Amniotic stem cell (primary cell): ENCODE measurements at regions not wholly inside any gene's neighbourhood (a gene's known extent, or its start where the extent isn't known, plus 50 kb on each side); places are given as distances from the start of the nearest gene placed in this dataset.
A peak's percentile ranks its signal among the peaks of the same experiment; 100 is the strongest.
"Not testable (repeated sequence)": the region's sequence is repeated elsewhere in the genome, so short reads cannot be mapped to it uniquely, and the experiment has no call there.

Experiments used
- DNase-seq: peaks from one replicate; lab custom pipeline; 2025; lab: John Stamatoyannopoulos, UW

DNA sequence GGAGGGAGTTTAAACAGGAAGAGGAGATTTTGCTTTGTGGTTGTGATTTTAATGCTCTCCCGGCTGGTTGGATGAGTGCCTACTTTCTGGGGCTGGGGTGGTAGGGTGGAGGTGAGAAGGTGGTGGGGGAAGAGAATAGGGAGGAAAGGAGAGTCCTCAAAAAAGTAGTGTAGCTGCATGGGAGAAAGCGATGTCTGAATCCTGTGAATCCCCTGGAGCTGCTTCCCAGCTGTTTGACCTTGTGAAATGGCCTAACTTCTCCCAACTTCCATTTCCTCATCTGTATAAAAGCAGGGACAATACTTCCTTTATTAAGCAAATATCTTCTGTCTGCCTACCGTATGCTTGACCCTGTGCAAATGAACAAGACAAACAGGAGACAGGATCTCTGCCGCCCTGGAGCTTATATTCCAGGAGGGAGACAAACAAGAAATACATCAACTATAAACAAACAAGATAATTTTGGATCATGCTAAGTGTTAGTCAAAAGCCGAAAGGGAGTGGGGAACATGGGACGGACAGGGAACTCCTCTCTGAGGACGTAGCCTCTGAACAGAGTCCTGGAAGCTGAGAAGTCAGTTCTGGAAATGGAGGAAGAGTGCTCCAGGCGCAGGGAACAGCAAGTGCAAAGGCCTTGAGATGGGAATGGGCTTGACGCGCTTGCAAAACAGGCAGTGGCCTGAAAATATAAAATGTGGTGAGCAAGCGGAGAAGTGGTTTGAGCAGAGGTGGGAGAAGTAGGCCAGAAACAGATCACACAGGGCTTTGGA, 103.5 kb downstream of the SPRY4 start:
- no peak for DNase-seq

DNA sequence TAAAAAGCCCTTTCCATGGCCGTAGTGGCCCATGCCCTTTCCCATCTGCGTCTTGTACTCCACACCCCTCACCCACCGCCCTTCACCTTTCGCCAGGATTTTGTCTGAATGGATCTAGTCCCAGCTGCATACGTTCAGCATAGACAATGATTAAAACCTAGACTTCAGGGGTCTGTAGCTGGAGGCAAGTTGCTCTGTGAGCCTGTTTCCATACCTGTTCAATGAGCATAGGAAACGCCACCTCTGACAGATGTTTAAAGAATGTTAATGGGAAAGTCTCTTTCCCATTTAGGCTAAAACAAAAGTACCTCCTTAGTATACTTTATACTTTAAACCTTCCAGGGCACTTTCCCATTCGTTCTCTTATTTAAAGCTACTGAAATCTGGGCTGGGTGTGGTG, 105.7 kb downstream of the SPRY4 start:
- DNase-seq, result no peak

DNA sequence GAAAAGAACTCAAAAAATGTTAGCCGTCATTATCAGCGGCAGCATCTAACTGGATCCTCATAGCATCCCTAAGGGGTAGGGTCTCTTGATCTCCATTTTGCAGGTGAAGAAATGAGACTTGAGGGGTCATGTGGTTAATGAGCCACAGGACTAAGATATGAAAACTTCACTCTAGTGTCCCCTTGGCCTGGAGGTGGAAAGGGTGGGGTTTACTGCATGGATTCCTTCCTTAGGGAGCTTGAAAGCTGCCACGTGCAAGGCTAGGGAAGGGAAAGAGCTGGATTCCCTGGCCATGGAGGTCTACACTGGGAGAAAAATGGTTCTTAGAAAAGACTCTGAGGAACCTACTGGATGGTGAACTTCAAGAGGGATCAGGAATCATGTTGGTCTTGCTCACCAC, 107.9 kb downstream of the SPRY4 start:
- DNase-seq, result no peak

DNA sequence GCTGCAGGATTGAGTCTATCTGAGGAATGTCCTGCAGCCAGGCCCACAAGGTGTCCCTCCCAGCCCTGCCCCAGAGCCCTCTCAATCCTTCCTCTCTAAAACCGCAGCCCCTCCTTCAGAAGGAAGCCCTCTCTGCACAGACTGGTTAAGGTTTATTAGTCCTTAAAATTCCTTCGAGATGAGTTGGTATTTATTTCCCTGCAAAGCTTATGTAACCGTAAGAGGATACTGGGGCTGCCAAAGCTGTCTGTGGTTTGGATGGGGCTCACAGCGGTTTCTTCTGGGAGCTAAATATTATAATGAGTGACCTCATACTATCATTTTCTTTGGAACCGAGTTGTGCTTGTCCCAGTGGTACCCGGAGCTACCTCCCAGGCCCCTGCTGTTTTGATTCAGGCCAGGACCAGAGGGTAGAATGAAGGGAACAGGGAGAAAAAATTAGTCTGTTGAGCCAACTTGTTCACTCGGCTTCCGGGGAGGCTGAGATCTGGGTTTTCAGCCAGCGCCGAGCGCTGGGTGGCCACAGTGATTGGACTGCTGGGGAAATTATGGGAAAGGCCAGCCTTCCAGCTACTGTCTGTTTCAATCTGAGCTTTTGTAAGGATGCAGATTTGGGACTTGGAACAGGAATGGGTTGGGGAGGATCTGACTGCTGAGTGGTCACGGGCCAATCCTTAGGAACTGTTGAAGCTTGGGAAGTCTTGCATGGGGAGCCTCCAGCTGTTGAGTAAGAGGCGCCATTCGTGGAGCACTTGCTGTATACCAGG, 107.5 kb downstream of the NDFIP1 start:
- DNase-seq, result peak; percentile 88

DNA sequence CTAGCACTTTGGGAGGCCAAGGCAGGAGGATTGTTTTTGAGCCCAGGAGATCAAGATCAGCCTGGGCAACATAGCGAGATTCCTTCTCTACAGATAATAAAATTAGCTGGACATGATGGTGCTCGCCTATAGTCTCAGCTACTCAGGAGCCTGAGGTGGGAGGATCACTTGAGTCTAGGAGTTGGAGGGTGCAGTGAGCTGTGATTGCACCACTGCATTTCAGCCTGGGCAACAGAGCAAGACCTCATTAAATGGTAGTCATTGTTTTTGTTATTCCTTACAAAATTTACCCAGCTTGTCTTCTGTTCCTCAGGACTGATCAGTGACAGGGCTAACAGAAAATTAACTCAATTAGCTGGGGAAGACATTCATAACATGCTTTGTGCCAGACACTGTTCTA, 104.5 kb downstream of the NDFIP1 start:
- DNase-seq, result no peak

DNA sequence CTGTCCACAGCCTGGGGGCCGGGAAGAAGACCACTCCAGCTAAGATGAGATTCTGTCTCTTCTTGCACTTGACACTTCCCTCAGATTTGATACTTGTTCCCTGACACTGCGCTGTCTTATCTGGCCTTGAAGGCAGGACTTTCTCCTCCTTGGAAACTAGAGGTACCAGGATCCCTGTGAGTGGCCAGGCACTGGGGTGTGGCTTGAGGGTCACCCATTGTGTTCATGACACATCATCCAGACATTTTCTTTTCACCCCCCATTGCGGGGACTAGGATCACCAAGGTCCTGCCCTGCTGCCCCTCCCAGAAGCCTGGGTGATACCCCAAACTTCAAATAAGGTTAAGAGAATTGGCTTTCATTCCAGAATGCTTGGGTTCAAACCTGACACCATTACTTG, 103.3 kb downstream of the NDFIP1 start:
- DNase-seq, result no peak

DNA sequence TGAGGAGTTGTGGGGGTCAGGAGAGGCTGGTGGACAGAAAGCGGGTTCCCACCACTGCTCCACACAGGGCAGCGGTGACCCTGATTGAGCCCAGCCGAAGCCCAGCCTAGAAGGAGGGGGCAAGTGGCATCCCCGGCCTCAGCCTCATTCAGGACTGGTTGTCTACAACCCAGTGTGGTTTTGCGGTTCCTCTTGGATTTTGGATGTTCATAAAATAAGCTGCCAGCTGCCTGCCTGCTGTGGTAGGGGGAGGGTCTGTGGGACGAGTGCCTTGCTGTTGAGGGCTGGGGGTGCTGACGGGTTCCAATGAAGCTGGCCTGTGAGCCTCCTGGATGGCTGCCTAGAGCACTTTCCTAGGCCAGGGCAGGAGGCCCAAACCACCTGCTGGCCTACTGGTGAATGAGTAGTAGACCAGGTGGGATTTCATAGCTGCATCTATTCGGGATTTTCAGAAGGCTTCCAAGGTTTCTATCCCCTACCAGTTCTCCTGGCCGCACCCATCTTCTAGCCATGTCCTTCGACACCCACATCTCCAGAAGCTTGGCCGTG, 102.4 kb downstream of the NDFIP1 start:
- no peak for DNase-seq

DNA sequence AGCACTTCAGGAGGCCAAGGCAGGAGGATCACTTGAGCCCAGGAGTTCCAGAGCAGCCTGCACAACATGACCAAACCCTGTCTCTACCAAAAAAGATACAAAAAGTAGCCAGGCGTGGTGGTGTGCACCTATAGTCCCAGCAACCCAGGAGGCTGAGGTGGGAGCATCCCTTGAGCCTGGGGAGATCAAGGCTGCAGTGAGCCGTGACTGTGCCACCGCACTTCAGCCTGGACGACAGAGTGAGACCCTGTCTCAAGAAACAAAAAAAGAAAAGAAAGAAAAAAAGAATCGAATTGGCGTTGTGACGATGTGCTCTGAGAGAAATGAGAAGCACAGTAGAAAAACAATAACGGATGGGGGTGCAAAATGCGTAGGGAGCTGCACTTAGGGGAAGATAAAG, 101.4 kb downstream of the NDFIP1 start:
- no peak for DNase-seq

DNA sequence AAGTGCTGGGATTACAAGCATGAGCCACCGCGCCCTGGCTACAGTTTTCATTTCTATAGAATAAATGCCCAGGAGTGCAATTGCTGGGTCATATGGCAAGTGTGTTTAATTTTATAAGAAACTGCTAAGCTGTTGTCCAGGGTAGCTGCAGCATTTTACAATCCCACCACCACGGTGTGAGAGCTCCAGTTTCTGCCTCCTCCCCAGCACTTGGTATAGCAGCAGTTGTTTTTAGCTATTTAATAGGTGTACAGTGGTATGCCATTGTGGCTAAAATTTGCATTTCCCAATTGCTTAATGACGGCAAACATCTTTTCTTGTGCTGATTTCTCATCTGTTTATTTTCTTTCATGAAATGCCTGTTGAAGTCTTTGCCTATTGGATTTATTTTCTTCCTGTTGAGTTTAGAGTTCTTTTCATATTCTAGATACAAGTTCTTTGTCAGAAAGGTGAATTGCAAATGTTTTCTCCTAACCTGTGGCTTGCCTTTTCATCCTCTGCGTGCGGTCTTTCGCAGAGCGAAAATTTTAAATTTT, 100.3 kb downstream of the NDFIP1 start:
- no peak for DNase-seq

DNA sequence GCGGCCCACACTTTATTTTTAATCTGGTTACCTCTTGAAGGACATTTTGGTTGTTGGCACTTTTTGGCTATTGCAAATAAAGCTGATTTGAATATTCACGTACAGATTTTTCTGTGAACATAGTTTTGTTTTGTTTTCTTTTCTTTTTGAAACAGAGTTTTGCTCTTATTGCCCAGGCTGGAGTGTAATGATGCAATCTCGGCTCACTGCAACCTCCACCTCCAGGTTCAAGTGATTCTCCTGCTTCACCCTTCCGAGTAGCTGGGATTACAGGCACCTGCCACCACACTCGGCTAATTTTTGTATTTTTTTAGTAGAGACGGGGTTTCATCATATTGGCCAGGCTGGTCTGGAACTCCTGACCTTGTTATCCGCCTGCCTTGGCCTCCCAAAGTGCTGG, 99.7 kb downstream of the NDFIP1 start:
- not testable (repeated sequence) for DNase-seq

DNA sequence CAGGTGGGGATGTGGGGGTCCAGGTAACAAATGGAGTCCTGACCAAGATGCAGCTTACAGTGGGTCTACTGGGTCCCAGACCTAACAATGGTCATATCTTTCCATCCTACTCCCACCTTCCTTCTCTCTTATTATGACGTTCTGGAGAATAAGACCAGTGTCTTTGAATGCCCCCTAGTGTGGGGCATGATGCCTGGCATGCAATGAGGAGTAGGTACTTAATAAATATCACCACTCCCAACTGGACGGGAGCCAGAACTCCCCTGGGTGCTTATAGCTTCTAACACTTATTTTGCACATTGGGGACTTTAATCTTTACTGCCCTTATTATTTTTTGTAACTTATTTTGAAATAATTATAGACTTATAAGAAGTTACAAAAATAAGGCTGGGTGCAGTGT, 98.2 kb downstream of the NDFIP1 start:
- no peak for DNase-seq

DNA sequence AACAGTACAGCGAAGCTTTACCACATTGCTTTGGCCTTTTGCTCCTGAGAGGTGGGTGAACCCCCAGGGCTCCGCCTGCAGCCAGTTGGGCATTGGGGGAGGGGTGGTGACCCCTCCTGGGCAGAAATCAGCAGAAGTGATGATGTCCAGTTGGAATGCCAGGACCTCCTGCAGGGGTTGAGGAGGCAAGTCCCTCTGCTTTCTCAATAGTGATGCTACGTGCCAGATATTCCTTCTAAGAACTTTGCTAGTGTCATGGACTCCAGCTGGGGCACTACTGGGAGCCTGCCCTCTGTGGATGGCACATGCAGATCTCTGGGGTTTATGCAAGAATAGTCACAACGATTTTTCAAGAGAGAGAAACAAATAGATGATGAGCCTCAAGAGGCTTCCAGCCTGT, 95.6 kb downstream of the NDFIP1 start:
- no peak for DNase-seq
